22Rv1 (cell line): ENCODE measurements at regions not wholly inside any gene's neighbourhood (a gene's known extent, or its start where the extent isn't known, plus 50 kb on each side); places are given as distances from the start of the nearest gene placed in this dataset.
"Not testable (repeated sequence)": the region's sequence is repeated elsewhere in the genome, so short reads cannot be mapped to it uniquely, and the experiment has no call there.

Source experiments
- H3K27ac ChIP-seq: fragments of 450-650 bp; 2 replicates; pipeline ENCODE4 v1.5.1; 2017
- ZFX ChIP-seq: fragments of 450-650 bp; IDR thresholded peaks from 2 replicates; pipeline ENCODE4 v1.6.1; 2017; ENCODE audit warnings: antibody characterized with exemption, borderline replicate concordance
- TF ChIP-seq, protein P1 (sequence below): fragments of 450-650 bp; IDR thresholded peaks from 2 replicates; pipeline ENCODE4 v1.5.1; 2017; ENCODE audit warnings: mild to moderate bottlenecking

DNA sequence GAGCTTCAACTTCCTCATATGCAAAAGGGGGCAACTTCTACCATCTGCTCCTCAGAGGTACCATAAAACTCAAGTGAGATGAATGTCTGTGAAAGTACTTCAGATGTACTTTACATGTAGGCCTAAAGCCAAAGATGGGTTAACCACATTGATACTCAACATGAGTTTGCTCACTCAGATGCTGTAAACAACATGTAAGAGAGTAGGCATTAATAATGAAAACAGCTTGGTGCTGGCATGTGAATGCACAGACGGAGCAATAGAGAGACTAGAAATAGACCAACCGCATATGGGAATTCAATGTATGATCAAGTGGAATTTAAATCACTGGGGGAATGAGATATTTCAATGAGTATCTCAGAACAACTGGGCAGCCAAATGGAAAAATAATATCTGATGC lies 143.8 kb upstream of the CDYL start:
- H3K27ac ChIP-seq, result no peak overlapping the region
- TF ChIP-seq, protein P1, sequence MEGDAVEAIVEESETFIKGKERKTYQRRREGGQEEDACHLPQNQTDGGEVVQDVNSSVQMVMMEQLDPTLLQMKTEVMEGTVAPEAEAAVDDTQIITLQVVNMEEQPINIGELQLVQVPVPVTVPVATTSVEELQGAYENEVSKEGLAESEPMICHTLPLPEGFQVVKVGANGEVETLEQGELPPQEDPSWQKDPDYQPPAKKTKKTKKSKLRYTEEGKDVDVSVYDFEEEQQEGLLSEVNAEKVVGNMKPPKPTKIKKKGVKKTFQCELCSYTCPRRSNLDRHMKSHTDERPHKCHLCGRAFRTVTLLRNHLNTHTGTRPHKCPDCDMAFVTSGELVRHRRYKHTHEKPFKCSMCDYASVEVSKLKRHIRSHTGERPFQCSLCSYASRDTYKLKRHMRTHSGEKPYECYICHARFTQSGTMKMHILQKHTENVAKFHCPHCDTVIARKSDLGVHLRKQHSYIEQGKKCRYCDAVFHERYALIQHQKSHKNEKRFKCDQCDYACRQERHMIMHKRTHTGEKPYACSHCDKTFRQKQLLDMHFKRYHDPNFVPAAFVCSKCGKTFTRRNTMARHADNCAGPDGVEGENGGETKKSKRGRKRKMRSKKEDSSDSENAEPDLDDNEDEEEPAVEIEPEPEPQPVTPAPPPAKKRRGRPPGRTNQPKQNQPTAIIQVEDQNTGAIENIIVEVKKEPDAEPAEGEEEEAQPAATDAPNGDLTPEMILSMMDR, result no peak
- TF ChIP-seq ZFX, result no peak

DNA sequence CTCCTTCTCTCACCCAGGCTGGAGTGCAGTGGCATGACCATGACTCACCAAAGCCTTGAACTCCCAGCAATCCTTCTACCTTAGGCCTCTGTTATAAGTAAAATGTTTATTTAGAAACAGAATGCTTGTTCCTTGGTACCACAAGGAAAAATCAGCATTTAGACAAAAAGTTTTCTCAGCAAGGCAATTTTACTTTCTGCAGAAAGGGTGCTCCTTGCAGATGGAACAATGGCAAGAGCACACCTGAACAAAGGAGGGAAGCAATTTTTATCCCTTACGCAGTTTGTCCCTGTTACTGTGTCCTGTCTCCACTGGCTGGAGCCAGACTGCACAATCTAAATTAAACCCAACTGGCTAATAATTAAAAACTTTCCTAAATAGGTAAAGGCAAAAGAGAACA lies 146.4 kb upstream of the CDYL start:
- H3K27ac ChIP-seq, result not testable (repeated sequence)

DNA sequence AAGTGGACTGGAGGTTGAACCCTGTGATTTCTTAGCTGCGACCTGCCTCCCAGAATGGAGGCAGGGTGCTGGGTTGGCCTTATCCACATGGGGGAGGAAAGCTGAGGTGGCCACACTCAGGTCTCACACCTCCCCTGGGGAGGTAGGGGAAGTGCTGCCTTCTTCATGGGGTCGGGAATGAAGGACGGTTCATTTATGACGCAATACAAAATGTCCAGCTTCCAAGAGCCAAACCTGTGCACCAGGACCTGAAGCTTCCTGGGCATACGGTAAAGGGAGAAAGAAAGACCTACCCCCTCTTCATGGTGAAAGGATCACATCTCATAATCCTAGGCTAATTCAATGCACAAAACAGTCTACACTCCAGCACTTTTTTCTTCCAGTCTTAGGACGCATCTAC lies 150.6 kb upstream of the CDYL start:
- TF ChIP-seq, protein P1, result no peak
- TF ChIP-seq ZFX, result no peak
- no peak overlapping the region for H3K27ac ChIP-seq

DNA sequence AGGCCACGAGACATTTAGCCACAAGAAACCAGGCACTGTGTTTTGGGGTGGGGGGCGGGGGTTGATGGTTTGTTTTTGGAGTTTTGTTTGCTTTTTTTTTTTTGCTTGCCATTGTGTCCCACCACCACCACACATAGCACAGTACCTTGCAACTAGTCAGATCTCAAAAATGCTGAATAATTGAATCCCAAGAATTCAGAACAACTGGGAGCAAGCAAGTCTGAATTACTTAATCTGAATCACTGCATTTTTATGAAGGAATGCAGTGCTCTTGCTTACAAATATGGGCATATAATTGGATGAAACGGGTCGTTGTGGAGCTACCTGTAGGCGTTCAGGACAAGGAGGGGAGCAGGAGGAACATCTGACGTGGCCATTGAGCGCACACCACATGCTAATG lies 151.5 kb upstream of the CDYL start:
- no peak for TF ChIP-seq ZFX
- TF ChIP-seq, protein P1, result no peak
- no peak overlapping the region for H3K27ac ChIP-seq

DNA sequence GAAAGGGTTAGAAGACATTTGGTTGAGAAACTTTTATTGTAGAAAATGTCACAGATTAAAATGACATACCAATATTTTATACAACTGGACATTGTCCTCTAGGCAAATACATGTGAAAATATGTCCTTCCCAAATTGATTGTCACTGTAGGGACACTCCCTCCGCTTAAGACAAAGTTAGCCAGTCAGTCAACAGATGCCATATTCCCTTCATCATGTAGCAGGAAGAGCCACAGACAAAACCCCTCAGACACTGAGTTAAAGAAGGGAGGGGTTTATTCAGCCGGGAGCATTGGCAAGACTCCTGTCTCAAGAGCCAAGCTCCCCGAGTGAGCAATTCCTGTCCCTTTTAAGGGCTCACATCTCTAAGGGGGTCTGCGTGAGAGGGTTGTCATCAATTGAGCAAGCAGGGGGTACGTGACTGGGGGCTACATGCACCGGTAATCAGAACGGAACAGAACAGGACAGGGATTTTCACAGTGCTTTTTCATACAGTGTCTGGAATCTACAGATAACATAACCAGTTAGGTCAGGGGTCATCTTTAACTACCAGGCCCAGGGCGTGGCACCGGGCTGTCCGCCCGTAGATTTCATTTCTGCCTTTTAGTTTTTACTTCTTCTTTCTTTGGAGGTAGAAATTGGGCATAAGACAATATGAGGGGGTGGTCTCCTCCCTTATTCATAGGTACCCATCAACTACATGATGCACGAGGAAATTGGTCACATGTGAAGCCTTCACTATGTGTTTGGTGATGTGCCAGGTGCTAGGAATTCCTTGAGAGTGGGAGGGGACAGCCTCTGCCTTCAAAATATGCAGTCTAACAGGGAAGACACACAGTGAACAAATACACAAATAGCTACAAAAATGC lies 155.7 kb upstream of the CDYL start:
- TF ChIP-seq, protein P1, result no peak
- TF ChIP-seq ZFX, result no peak
- H3K27ac ChIP-seq, result no peak overlapping the region

DNA sequence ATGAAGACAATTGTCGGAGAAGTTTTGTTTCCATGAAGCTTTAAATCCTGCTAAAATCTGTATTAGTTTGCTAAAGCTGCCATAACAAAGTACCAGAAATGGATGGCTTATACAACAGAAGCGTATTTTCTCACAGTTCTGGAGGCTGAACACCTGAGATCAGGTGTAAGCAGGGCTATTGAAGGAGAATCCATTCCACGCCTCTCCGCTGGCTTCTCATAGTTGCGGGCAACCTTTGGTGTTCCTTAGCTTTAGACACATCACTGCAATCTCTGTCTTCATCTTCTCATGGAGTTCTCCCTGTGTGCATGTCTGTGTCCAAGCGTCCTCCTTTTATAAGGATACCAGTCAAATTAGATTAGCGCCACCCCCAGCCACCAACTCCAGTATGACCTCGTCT lies 159.9 kb upstream of the CDYL start:
- no peak for TF ChIP-seq ZFX
- TF ChIP-seq, protein P1, result no peak
- no peak overlapping the region for H3K27ac ChIP-seq

DNA sequence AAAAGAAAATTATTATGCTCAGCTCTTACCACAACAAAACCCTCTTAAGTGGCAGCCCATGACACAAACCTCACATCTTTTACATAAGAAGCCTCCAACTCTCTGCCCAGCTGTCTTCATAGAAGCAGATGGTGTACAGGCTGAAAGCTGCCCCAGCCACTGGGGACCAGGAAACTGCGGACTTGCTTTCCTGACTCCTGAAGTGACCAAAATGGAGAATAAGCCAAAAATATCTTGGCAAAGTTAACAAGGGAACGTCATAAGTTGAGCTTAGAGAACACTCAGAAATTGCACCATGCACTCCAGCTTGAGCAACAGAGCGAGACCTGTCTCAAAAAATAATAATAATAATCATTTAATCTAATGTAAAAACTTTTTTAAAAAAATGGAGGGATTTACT lies 160.3 kb upstream of the CDYL start:
- TF ChIP-seq, protein P1, result no peak
- no peak for TF ChIP-seq ZFX
- H3K27ac ChIP-seq, result no peak overlapping the region

DNA sequence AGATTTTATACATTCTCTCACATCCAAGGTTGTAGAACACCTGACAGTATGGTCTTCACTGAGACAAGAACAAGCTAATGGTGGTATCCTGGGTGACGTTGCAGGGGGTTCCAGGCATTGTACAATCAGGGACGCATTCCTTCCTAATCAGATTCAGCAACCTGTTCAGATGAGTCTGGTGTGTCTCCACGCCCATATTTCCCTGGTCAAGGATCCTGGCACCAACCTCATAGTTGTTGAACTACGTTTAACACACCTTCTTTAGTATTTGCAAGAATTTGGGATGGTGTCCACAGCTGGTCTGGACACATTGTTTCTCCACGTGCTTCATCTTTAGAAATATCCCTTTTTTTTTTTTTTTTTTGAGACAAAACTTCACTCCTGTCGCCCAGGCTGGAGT lies 161.0 kb upstream of the CDYL start:
- TF ChIP-seq, protein P1, result no peak
- TF ChIP-seq ZFX, result no peak
- no peak overlapping the region for H3K27ac ChIP-seq
